Stimulated activated CD8-positive, alpha-beta memory T cell treated with anti-CD3 and anti-CD28 coated beads, Interleukin-7, amount 100 ng/mL, for 24 hours (primary cell): ENCODE measurements at regions not wholly inside any gene's neighbourhood (a gene's known extent, or its start where the extent isn't known, plus 50 kb on each side); places are given as distances from the start of the nearest gene placed in this dataset.

Experiments
- DNase-seq: peaks from one replicate; pipeline ENCODE4 v3.0.0-alpha.2; 2020; ENCODE audit warnings: low read depth

DNA sequence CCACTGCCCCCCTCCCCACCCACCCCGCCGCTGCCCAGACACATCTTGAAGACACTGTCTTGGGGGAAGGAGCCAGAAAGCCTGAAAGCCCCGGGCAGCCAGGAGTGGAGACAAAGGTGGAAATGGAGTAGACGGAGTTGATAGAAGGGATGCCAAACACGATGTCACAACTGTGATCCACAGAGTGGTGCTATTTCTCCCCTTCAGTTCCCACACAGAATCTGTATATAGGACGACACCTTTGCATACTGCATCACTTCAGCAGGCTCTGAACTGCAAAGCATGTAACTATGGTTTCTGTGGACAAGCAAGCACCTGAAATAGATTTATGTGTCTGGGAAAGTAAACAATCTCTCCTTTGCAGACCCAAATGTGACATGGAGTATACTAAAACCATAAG is 56.4 kb upstream of the F13A1 start:
- no peak for DNase-seq

DNA sequence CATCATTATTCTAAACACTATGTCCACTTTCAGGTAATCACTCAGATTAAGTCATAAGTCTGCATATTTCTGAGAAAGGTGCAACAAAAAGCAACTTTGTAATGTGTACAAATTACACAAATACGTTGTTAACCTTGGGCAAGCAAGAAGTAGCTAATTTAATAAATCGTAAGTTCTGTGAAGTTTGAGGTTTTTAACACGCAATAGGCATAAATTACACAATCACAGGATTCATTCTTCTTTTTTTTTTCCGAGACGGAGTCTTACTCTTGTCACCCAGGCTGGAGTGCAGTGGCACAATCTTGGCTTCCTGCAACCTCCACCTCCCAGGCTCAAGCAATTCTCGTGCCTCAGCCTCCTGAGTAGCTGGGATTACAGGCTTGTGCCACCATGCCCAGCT is 57.2 kb upstream of the F13A1 start:
- DNase-seq: no peak

DNA sequence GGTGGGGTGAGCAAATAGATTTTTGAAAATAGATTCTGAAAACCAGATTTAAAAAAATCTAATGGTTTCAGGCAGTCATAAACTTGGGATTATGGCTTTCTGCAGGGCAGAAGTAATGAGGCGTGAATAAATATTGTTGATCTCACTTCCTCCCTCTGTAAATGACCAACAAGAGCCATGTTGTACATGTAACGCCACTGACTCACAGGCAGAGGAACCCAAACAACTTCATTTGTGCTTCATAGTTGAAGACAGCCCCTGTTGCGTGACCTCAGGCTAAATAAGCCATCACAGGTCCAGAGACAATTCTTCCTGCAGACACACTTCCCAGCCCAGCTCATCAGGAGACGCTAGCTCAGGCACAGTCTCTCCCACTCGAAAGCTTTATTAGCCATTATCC is 59.1 kb upstream of the F13A1 start:
- no peak for DNase-seq

DNA sequence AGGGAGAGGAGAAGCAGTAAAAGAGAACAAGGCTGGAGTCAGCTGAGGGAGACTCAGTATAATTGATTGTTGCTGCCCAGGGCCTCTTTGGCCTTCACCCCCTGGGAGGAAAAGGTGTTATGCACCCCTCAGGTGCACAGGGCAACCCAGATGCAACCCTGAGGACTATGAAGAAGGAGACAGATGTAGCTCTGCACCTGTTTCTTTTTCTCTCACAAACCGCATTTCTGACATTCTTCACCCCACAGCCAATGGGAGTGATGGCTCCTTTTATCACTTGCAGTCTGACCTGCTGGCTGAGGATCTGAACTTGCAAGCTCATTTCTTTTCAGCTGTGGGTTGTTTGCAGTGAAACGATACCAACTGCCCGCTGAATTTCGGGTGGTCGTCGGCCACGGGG is 64.1 kb upstream of the F13A1 start:
- DNase-seq: no peak

DNA sequence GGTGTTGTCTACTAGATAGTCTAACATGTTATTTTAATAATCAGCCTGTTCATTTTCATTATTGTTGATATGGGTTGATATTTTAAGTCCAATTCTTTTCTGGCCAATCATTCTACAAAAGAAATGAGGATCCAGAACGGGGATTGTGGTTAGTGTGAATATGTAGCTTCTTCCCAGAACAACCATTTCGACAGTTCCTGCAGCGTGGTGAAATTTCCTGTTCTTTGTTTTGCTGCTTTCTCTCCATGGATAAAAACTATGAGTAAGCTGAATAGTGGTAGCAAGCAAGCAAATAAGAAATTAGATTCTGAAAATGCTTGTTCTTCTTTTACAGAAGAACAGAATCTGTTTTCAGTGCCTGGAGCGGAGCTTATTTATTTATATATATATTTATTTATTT is 65.5 kb upstream of the F13A1 start:
- DNase-seq: no peak

DNA sequence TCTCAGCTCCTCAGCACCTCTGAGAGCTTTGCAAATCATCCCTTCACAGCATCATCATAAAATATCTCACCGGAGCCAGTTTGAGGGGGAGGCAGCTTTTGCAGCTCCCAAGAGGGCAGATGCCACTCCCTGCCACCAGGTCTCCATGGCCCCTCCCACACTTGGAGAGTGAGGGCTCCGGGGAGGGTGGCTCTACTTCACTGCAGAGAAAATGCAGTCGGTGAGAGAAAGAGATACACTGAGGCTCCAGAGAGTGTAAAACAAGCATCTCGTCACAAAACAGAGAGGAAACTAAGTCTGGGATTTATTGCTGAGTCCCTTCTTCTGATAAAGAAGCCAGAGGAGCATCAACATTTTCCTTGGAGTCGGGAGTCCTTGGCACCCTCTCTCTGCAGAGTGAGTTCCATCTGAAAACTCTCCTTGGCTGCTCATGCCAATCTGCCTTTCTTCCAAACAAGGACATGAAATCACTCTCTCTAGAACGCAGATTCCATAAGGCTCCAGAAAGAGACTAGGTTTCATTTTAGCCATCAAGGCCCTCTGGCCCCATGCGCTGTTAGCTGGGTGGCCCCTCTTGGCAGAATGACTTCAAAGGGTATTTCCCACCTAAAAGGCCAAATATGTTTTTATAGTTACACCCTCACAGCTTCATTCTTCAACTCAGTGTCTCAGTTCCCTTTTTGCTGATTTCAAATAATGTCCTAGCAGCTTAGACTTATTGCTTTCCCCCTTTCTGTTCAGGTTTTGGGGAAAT is 70.6 kb upstream of the F13A1 start:
- no peak for DNase-seq

DNA sequence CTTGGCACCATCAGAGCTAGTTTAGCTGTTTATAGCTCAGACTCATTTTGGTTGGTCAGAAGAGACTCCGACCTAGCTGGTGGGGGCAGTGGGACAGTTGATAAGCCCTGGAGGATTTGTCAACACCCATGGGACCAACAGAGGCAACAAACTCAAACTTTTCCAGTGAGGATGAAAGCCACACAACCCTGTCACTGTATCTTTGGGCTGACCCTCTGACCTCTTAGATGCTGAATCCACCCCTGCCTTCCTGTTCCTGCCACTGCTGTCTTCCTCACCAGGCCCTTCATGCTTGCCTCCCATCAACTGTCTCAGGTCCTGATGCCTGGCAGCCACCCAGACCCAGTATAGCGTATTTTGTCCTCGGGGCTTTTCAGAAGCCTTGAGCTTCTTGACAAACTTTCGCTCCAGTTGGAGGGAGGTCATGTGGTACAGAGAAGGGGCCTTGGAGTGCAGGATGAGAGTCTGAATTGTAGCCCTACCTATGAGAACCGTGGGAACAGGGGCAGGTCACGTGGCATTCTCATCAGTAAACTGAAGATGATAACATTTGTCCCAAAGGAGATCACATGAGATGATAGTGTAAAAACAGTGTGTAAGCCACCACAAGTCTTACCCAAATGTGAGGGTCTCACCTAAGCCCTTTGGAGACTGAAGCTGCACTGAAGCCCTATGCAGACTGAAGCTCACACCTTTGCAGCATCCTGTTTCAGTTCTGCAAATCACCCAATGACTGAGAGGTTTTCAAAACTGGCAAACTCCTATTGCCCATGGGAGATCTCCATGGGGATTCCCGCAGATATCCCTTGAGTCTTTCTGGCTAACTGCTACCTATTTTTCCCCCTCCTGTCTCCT is 72.0 kb upstream of the F13A1 start:
- DNase-seq: no peak

DNA sequence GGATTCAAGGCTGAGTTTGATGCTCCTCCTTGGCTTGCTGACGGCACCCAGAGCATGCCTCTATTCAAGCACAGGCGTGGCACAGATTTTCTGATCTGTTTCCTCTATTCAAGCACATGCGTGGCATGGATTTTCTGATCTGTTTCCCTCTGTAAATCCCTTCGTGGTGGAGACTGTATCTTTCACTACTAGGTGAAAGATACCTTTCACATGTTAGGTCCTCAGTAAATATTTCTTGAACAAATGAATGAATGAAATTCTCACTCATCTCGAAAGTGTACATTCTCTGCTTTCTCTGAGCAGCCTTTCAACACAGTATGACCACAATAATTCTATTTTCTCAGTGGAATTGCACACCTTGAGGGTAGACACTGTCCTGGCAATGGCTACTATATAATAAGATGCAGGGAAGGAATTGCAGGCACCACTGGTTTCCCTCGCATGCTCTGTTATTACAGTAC is 72.6 kb upstream of the F13A1 start:
- no peak for DNase-seq

DNA sequence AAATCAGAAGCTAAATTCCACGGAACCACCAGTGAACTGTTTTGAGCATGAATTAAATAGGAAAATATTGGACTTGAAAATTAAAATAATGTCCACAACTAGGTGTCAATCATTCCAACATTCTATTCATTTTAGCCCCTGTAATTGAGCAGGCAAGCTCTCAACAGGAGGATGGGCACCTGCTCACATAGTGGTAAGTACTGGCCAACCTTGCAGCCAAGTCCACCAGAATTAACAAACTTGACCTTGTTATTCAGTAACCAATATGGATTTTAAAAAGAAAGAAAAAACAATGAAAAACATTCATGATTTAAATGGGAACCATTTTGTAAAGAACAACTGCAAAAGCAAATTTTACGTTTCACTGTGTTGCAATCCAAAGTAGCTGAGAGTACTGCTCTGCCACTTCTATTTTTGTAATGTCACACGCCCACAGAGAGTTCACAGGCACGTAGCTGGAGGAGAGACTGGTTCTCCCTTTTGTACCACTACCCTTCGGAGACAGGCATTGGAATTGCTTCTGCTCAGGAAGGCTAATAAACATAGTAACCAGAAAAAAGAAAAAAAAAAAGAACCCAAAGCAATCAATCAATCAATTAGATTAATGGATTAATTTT is 75.2 kb upstream of the F13A1 start:
- DNase-seq: no peak

DNA sequence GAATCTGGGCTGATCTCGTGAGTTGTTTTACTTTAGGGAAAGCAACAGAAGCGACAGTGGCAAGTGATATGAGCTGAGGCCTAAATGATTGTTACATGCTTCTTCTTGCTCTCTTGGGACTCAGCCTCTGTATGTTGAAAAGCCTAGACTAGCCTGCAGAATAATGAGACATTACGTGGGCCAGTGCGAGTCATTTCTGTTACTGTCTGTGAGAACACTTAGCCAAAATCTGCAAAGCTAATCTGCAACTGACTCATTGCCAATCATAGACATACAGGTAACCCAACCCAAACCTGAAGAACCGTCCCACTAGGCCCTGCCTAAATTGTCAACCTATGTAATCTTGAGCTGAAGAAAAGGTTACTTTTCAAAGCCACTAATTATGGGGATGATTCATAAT is 77.4 kb upstream of the F13A1 start:
- no peak for DNase-seq

DNA sequence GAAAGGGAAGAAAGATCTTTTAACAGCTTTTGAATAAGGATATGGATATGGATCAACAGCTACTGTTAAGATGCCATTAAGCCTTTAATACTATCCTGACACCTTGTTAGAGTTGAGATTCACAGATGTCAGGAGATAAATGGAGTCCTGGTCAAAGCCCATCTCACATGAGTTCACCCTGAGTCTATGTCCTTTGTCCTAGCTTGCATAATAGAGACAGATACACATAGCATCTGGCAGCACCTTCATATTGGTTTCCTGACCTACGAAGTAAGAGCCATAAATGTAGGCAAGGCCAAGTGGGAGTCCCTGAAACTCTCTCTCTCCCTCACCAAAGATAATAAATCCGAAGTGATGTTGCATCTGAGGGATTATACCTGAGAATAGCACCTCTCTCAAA is 79.1 kb upstream of the F13A1 start:
- no peak for DNase-seq

DNA sequence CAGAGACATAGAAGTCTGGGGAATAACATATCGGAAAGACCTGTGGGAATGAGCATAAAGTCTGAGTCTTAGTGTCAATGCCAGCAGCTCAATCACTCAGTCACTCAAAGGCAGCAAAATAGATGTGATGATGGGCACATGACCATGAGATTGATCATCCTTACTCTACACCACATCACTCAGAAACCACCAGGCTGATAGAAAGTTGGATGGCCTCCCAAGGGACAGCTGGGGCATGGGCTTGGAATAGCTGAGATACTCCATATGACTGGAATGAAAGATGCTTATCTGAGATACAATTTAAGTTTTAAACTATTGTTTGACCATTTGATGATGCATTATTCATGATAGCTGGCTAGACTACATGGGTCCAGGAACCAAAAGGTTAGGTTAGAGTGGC is 80.9 kb upstream of the F13A1 start:
- no peak for DNase-seq

DNA sequence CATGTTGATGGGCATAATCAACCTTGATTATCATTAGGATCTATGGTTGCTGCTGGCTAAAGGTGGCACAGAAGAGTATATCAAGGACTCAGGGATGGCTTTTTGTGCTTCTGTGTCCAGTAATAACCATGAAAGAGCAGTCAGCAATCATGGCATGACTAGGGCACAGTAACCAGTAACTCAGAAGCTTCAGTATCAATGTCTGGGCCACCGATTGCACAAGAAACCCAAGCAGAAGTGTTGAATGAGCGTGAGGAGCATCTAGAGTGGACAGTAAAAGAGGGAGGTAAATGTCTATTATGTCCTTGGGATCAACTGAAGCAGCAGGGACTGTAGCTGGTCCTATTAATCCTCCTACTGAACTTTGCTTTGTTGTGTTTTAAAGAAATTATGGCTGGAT is 81.5 kb upstream of the F13A1 start:
- no peak for DNase-seq

DNA sequence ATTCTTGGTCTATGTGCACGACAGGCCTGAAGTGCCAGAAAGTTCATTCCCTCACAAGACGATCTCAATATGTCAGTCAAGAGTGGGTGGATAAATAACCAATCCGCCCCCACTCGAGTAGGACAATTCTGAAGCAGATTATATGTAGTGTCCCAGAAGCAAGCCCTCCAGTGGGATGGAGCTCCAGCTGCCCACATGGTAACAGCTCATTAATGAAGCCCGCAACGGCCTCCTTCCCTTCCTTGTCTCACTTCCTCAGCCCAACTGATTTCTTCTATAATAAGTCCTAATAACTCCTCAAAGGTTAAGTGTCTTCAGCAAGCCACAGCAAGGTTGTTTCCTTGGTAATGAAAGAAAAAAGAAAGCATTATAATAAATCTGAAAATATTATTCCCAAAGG is 82.1 kb upstream of the F13A1 start:
- no peak for DNase-seq

DNA sequence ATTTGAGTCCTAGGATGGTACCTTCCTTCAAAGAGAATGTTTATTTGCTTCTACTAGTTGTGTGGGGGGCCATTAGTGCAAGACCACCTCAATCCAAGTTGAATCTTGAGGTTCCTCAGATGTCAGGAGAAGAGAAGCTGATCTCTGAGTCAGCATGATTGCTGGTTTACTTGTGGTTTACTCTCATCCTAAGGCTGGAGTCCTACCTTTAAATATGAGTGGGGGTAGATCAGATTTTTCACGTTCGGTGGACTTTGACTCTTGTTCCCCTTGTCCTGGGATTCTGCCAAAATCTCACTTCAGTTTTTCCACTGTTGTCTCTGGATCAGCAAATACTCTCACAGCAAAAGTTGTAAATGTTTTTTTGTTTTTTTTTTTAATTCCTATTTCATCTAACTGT is 84.6 kb upstream of the F13A1 start:
- DNase-seq: no peak

DNA sequence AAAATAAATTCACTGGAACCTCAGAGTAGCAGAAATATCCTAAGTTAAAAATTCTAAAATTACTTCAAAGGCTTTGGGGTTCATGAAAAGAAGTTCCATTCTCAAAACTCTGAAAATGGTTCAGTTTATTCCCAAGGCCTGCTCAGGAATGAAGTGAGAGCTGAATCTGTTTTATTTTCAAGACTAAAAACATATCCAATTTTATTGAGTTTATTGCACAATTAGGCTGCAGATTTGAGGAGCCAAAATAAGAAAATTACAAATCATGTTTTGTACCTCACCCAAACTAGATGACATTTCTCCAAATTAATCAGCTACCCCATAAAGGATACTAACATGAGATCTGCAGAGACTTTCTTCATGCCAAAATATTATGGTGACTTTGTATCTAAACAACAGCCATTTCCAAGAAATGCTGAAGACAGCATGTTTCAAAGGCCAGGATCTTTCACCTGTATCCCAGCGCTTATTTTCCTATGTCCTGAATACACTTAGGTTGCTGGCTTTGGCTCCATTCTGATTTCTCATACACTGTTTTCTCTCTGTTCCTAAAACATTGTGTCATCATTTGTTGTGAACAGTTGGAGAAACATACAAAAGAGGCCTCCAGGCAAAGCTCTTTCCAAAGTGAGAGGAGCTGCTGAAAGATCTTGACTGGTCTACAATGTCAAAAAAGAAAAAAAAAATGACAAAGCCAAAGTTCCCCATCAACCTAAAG is 85.7 kb upstream of the F13A1 start:
- no peak for DNase-seq

DNA sequence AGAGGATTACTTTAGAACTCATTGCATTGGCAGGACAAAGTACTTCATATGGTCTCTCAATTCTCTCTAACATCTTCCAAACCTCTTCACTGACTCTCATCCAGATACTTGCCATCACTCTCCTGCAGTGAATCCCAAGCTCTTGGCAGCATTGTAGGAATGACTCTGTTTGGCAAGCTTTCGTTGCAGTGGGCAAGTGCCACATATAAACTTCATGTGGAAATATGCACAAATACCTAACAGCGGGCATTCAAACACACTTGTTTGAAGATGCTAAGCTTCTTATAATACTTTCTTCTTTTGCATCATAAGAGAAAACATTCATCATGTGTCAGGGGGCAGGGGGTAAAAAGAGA is 86.2 kb upstream of the F13A1 start:
- DNase-seq: no peak

DNA sequence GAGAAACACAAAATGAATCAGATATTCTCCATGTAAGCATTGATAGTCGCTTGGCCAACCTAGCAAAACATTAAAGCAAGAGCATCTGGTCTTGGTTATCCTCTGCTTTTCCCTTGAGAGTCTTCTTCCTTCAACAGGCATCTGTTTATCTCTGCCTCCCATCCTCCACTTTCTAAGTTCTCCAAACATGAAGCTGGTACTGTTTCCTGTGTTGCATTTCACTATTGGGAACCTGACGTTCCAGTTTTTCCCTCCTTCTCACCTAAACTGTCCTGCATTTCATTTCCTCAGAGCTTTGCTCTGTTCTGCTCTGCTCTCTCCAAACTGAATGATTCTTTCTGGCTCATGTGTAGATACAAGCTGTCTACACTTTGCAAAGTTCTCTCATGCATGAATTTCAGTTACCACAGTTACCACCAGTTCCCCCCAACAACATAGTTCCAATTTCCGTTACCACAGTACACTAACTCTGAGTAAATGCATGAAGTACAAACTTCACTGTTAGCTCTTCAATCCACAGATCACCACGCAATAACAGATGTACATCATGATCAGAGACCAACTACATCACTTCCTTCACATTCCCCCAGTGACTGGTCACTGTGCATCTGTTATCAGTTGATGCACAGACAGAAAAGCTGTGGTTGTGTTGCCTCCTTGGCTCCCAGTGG is 86.7 kb upstream of the F13A1 start:
- no peak for DNase-seq

DNA sequence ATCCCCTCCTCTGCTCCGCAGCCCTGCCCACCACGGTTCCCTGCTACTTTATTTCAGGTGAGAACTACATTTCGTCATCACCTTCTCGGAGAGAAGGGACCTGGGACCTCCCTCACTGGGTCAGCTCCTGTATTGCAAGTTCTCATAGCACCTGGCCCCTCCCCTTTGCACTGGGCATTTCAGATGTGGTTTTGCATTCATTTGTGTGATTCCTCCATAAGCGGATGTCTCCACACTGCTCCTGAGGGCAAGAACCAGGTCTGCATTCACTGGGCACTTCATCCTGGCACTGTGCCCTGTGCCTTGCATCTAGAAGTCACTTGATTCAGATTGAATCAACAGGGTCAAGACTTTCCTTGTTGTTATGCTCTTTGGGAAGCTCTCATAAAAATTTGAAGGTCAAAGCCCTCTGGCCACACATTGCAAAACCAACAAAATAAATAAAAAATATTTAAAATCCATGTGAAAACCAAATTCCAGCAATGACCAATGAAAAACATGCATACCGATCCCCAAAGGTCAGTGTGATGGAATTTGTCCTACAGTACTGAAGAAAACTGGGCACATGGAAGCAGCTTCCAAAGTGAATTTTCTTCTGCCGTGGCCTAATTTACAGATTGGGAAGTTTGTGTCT is 89.1 kb upstream of the F13A1 start:
- no peak for DNase-seq

DNA sequence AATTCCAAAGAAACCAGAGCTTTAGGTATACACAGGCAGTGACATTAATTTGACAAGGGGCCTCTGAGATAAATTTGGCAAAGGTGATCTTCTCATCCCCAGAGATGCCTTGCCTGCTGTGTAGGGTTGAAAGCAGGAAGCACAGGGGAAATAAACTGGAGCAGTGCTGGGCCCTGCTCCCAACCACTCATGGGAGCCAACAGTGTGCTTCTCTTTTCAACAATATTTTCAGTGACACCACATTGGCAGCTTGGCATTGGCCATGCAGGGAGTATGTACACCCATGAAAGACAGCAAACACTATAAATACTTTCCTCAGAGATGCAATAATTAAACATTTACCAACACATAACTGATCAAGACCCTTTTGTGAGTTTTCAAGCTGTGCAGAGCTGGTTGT is 90.7 kb upstream of the F13A1 start:
- no peak for DNase-seq

DNA sequence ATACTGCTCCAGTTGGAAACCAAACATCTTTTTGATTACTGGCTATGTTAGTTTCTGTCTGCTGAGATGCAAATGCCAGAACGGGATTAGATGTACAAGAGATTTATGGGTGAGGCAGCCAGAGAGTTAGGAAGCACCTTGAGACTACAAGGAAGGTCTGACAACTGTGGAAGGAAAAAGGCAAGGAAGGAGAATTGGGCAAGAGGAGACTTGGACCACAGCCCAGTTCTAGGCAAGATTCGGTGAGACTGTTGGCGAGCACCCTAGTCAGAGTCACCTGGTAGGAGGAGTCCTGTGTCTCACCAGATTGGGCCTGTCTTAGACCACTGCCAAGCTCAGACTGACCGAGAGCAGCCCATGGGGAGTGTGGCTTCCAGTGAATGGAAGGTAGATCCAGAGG is 91.8 kb upstream of the F13A1 start:
- no peak for DNase-seq

DNA sequence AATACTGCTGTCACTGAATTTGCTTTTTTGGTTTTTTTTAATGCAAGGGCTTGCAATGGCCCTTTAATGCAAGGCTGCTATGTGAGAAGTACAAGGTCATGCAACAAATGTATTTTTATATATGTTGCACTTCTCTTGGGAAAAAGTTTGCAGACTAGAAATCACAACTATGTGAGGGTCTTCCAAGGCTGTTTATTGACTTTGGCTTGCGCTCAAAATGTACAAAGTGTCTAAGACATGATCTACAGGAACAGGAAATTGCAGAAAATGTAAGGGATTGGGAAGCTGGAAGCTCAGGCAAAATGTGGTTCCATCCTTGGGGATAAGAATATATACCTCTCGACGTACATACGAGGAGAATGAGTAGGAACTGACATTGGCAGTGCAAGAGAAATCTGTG is 92.2 kb upstream of the F13A1 start:
- DNase-seq: no peak
